Nephron progenitor cell (in vitro differentiated cells): ENCODE measurements at regions not wholly inside any gene's neighbourhood (a gene's known extent, or its start where the extent isn't known, plus 50 kb on each side); places are given as distances from the start of the nearest gene placed in this dataset.

Experiments used
- DNase-seq: peaks from one replicate; pipeline ENCODE4 v3.0.0; 2021
- H3K27ac Mint-ChIP-seq: 2 replicates; pipeline ENCODE4 v1.8.0; 2021; ENCODE audit warnings: mild to moderate bottlenecking, moderate library complexity, mixed read lengths
- H3K27me3 Mint-ChIP-seq: 2 replicates; pipeline ENCODE4 v1.8.0; 2021; ENCODE audit warnings: mild to moderate bottlenecking, low read depth, mixed read lengths; ENCODE audit not compliant: poor library complexity
- H3K36me3 Mint-ChIP-seq: 2 replicates; pipeline ENCODE4 v1.8.0; 2021; ENCODE audit warnings: low read depth, mixed read lengths
- H3K4me1 Mint-ChIP-seq: 2 replicates; pipeline ENCODE4 v1.8.0; 2021; ENCODE audit warnings: mixed read lengths
- H3K4me3 Mint-ChIP-seq: 2 replicates; pipeline ENCODE4 v1.8.0; 2021; ENCODE audit warnings: mild to moderate bottlenecking, moderate library complexity, mixed read lengths
- H3K9me3 Mint-ChIP-seq: 2 replicates; pipeline ENCODE4 v1.8.0; 2021; ENCODE audit warnings: mild to moderate bottlenecking, moderate library complexity, mixed read lengths
- CTCF ChIP-seq: fragments of 200-600 bp; sonication (generic); IDR thresholded peaks from 2 replicates; pipeline ENCODE4 v1.5.0; 2021; ENCODE audit warnings: antibody characterized with exemption

- Mint-ChIP-seq H3K4me1 (peaks cover 52% of the 10 kb centered on the region), H3K27me3 (peaks cover 6% of the 10 kb centered on the region), H3K36me3 (no peaks in the 10 kb centered on the region), H3K4me3 (no peak overlapping the region), H3K27ac (no peak overlapping the region), H3K9me3 (no peaks in the 10 kb centered on the region)
- TF ChIP-seq CTCF, result no peak
- DNase-seq, result no peak
Measured at GRCh38 chr1:30129001-30129408, 594.4 kb downstream of the MATN1 start.

GRCh38 chr1:30126848-30127247 is 596.5 kb downstream of the MATN1 start:
- Mint-ChIP-seq H3K27ac (no peak overlapping the region), H3K9me3 (no peaks in the 10 kb centered on the region), H3K4me3 (no peak overlapping the region), H3K27me3 (no peaks in the 10 kb centered on the region), H3K4me1 (peaks cover 68% of the 10 kb centered on the region), H3K36me3 (no peaks in the 10 kb centered on the region)
- TF ChIP-seq CTCF, result no peak
- no peak for DNase-seq

GRCh38 chr1:30125821-30126170 is 597.6 kb downstream of the MATN1 start:
- Mint-ChIP-seq H3K27ac (peak overlapping the region; percentile 29), H3K4me3 (no peak overlapping the region), H3K4me1 (peaks cover 68% of the 10 kb centered on the region), H3K27me3 (no peaks in the 10 kb centered on the region), H3K36me3 (no peaks in the 10 kb centered on the region), H3K9me3 (no peaks in the 10 kb centered on the region)
- TF ChIP-seq CTCF, result no peak
- no peak for DNase-seq

GRCh38 chr1:30125021-30125820 is 598.2 kb downstream of the MATN1 start:
- Mint-ChIP-seq H3K4me1 (peaks cover 68% of the 10 kb centered on the region), H3K27me3 (no peaks in the 10 kb centered on the region), H3K27ac (peak overlapping the region; percentile 29), H3K9me3 (no peaks in the 10 kb centered on the region), H3K36me3 (no peaks in the 10 kb centered on the region), H3K4me3 (no peak overlapping the region)
- DNase-seq, result peak; percentile 49
- TF ChIP-seq CTCF, result no peak

- Mint-ChIP-seq H3K36me3 (no peaks in the 10 kb centered on the region), H3K4me1 (peaks cover 69% of the 10 kb centered on the region), H3K27me3 (no peaks in the 10 kb centered on the region), H3K4me3 (no peak overlapping the region), H3K9me3 (no peaks in the 10 kb centered on the region), H3K27ac (no peak overlapping the region)
- TF ChIP-seq CTCF, result no peak
- no peak for DNase-seq
Measured at GRCh38 chr1:30123896-30124295, 599.5 kb downstream of the MATN1 start.

- Mint-ChIP-seq H3K36me3 (no peaks in the 10 kb centered on the region), H3K27ac (no peak overlapping the region), H3K4me3 (no peak overlapping the region), H3K9me3 (no peaks in the 10 kb centered on the region), H3K27me3 (no peaks in the 10 kb centered on the region), H3K4me1 (peaks cover 63% of the 10 kb centered on the region)
- no peak for DNase-seq
- TF ChIP-seq CTCF, result no peak
Measured at GRCh38 chr1:30123036-30123435, 600.3 kb downstream of the MATN1 start.
